ENCODE measurements at regions not wholly inside any gene's neighbourhood (a gene's known extent, or its start where the extent isn't known, plus 50 kb on each side); places are given as distances from the start of the nearest gene placed in this dataset.

GRCh38 chr3:163045945-163046344, 1549.3 kb downstream of the OTOL1 start:
- DNase-seq (ENCODE audit: extremely low read depth, low read depth) = no peak
- TF ChIP-seq CTCF (IDR thresholded peaks at IDR 0.05; ENCODE audit: low read depth, low read length, missing control alignments) = no peak
- no peak overlapping the region for H3K4me3 ChIP-seq (replicated peaks; ENCODE audit: low read depth, low read length)

- H3K4me3 ChIP-seq (replicated peaks; ENCODE audit: low read depth, low read length) = no peak overlapping the region
- TF ChIP-seq CTCF (IDR thresholded peaks at IDR 0.05; ENCODE audit: low read depth, low read length, missing control alignments) = no peak
- no peak for DNase-seq (ENCODE audit: extremely low read depth, low read depth)
Observed at GRCh38 chr3:163048881-163049280, 1552.3 kb downstream of the OTOL1 start.

GRCh38 chr3:163056874-163057497, 1560.4 kb downstream of the OTOL1 start:
- peak; percentile 48 for TF ChIP-seq CTCF (IDR thresholded peaks at IDR 0.05; ENCODE audit: low read depth, low read length, missing control alignments)
- peak; percentile 21 for DNase-seq (ENCODE audit: extremely low read depth, low read depth)
- no peak overlapping the region for H3K4me3 ChIP-seq (replicated peaks; ENCODE audit: low read depth, low read length)

GRCh38 chr3:163058031-163058854, 1561.6 kb downstream of the OTOL1 start:
- no peak for DNase-seq (ENCODE audit: extremely low read depth, low read depth)
- H3K4me3 ChIP-seq (replicated peaks; ENCODE audit: low read depth, low read length) = no peak overlapping the region
- TF ChIP-seq CTCF (IDR thresholded peaks at IDR 0.05; ENCODE audit: low read depth, low read length, missing control alignments) = no peak

- DNase-seq (ENCODE audit: extremely low read depth, low read depth) = no peak
- no peak for TF ChIP-seq CTCF (IDR thresholded peaks at IDR 0.05; ENCODE audit: low read depth, low read length, missing control alignments)
Observed at GRCh38 chr3:163071713-163072112, 1575.1 kb downstream of the OTOL1 start.

More at GRCh38 chr3:163071713-163072112, 1575.1 kb downstream of the OTOL1 start:
- no peak overlapping the region for H3K4me3 ChIP-seq (replicated peaks; ENCODE audit: low read depth, low read length)
